CD4-positive, alpha-beta T cell (primary cell): ENCODE measurements at regions not wholly inside any gene's neighbourhood (a gene's known extent, or its start where the extent isn't known, plus 50 kb on each side); places are given as distances from the start of the nearest gene placed in this dataset.
"Not testable (repeated sequence)": the region's sequence is repeated elsewhere in the genome, so short reads cannot be mapped to it uniquely, and the experiment has no call there.

Experiments used
- ATAC-seq: fragments of 200-7000 bp; cut with Tn5 transposase; one replicate; pipeline ENCODE4 v1.10.0; 2022; ENCODE audit warnings: mild to moderate bottlenecking; ENCODE audit not compliant: poor library complexity
- CTCF ChIA-PET: fragments of 350-600 bp; sonication (Branson Sonifier 250); formaldehyde crosslinking; loops from one replicate; lab custom pipeline; 2021; ENCODE audit warnings: antibody characterized with exemption, inconsistent platforms; lab: Charles Lee
- POLR2A ChIA-PET: fragments of 350-600 bp; sonication (Branson Sonifier 250); formaldehyde crosslinking; loops from one replicate; lab custom pipeline; 2021; ENCODE audit warnings: antibody characterized with exemption, inconsistent platforms; lab: Charles Lee
- DNase-seq, 14 experiments: peaks; one replicate each; pipeline ENCODE4 v3.0.0-alpha.2; 2013 to 2020; ENCODE audit warnings: mixed read lengths in 2 of 14
- H3K27ac ChIP-seq, 2 donors: one replicate each; pipeline versions ENCODE4 v1.5.1 to v1.7.0; 2013; ENCODE audit warnings: low read length in 2 of 2, low read depth in 1 of 2, mild to moderate bottlenecking in 1 of 2
- H3K27me3 ChIP-seq, 2 experiments: 1 replicate in 1 of 2; 2 replicates in 1 of 2; pipeline versions ENCODE4 v1.6.1 to v1.7.0; 2013; ENCODE audit warnings: low read length in 2 of 2, control low read depth in 1 of 2, mild to moderate bottlenecking in 1 of 2, moderate library complexity in 1 of 2; ENCODE audit not compliant: insufficient read depth in 2 of 2, control insufficient read depth in 1 of 2
- H3K36me3 ChIP-seq: one replicate; pipeline ENCODE4 v1.6.1; 2013; ENCODE audit warnings: low read length, control low read depth; ENCODE audit not compliant: insufficient read depth
- H3K4me1 ChIP-seq: one replicate; pipeline ENCODE4 v1.6.1; 2013; ENCODE audit warnings: low read length, control low read depth; ENCODE audit not compliant: insufficient read depth
- H3K4me3 ChIP-seq: one replicate; pipeline ENCODE4 v1.5.1; 2013; ENCODE audit warnings: mild to moderate bottlenecking, low read length, moderate library complexity
- H3K9me3 ChIP-seq, 2 experiments: 1 replicate in 1 of 2; 2 replicates in 1 of 2; pipeline versions ENCODE4 v1.6.1 to v1.7.0; 2013; ENCODE audit warnings: low read length in 2 of 2, mild to moderate bottlenecking in 2 of 2, control low read depth in 1 of 2, moderate library complexity in 1 of 2; ENCODE audit not compliant: control insufficient read depth in 1 of 2, insufficient read depth in 1 of 2
- H3K27ac Mint-ChIP-seq: one replicate; pipeline ENCODE4 v1.8.0; 2020; ENCODE audit warnings: mixed read lengths
- H3K27me3 Mint-ChIP-seq: one replicate; pipeline ENCODE4 v1.8.0; 2021; ENCODE audit warnings: mixed read lengths
- H3K36me3 Mint-ChIP-seq: one replicate; pipeline ENCODE4 v1.8.0; 2021; ENCODE audit warnings: low read depth, mixed read lengths
- H3K4me1 Mint-ChIP-seq: one replicate; pipeline ENCODE4 v1.8.0; 2021; ENCODE audit warnings: low read depth, mixed read lengths
- H3K4me3 Mint-ChIP-seq: one replicate; pipeline ENCODE4 v1.8.0; 2020; ENCODE audit warnings: mild to moderate bottlenecking, mixed read lengths
- H3K9me3 Mint-ChIP-seq: one replicate; pipeline ENCODE4 v1.8.0; 2020; ENCODE audit warnings: mixed read lengths
- intact Hi-C, 2 experiments: fragments of 100-400 bp; cut with DNase I in 1 of 2; cut with micrococcal nuclease in 1 of 2; formaldehyde crosslinking; loops; one replicate each; pipeline versions ENCODE4 v1.15.1 to v1.9.0; 2023 to 2025; cut with DNase I, micrococcal nuclease
- TF ChIP-seq, protein P1 (sequence below): fragments of 200-600 bp; IDR thresholded peaks from one replicate; pipeline ENCODE4 v1.8.0; 2022; ENCODE audit warnings: antibody characterized with exemption, mild to moderate bottlenecking

DNA sequence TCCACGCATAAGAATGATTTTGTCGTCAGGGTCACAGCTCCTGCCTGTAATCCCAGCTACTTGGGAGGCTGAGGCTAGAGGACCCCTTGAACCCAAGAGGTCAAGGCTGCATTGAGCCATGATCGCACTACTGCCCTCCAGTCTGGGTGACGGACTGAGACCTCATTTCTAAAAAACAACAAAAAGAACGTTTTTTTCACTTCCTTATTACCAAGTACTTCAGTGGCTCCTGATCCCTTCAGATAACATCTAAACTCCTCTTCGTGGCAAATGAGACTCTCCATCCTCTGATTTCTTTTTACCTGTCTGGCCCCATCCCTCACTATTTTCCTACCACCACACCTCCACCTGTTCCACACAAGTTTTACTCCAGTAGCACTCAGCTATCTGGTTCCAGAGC is 105.4 kb upstream of the TLK1 start:
- Histone ChIP-seq H3K9me3 (no peaks in the 10 kb centered on the region), H3K4me1 (no peaks in the 10 kb centered on the region), H3K27me3 (no peaks in the 10 kb centered on the region), H3K36me3 (no peaks in the 10 kb centered on the region), H3K27ac (no peak overlapping the region), H3K4me3 (no peak overlapping the region)
- Mint-ChIP-seq H3K27me3 (no peaks in the 10 kb centered on the region), H3K9me3 (no peaks in the 10 kb centered on the region), H3K36me3 (no peaks in the 10 kb centered on the region), H3K4me3 (no peak overlapping the region), H3K27ac (no peak overlapping the region), H3K4me1 (peaks cover 1% of the 10 kb centered on the region)
- intact Hi-C loops: no loop called here
- TF ChIP-seq, protein P1, sequence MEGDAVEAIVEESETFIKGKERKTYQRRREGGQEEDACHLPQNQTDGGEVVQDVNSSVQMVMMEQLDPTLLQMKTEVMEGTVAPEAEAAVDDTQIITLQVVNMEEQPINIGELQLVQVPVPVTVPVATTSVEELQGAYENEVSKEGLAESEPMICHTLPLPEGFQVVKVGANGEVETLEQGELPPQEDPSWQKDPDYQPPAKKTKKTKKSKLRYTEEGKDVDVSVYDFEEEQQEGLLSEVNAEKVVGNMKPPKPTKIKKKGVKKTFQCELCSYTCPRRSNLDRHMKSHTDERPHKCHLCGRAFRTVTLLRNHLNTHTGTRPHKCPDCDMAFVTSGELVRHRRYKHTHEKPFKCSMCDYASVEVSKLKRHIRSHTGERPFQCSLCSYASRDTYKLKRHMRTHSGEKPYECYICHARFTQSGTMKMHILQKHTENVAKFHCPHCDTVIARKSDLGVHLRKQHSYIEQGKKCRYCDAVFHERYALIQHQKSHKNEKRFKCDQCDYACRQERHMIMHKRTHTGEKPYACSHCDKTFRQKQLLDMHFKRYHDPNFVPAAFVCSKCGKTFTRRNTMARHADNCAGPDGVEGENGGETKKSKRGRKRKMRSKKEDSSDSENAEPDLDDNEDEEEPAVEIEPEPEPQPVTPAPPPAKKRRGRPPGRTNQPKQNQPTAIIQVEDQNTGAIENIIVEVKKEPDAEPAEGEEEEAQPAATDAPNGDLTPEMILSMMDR: no peak
- ATAC-seq (no peak), DNase-seq (no peak)
- CTCF ChIA-PET: no interaction called here
- POLR2A ChIA-PET: no interaction called here

DNA sequence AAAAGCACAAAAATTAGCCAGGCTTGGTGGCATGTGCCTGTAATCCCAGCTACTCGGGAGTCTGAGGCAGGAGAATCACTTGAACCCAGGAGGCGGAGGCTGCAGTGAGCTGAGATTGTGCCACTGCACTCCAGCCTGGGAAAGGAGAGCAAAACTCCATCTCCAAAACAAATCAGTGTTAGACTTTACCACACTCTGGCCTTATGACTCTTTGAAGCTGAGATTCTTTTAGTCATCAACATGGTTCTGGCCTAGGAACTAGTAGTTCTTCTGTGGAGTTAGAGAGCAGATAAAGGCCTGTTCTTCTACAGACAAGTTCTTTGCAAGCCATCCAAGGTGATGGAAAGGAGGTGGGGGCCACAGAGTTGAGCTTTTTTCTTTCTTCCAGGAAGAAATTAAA is 100.8 kb upstream of the TLK1 start:
- POLR2A ChIA-PET: interaction anchor here (0.6 kb wide), 1 partner anchor 287 kb away, joined by 3 read pairs; no protein-coding TSS in a partner anchor
- H3K4me1 Mint-ChIP-seq: peaks cover 15% of the 10 kb centered on the region
- ATAC-seq, H3K27ac Mint-ChIP-seq, H3K9me3 Mint-ChIP-seq, CTCF ChIA-PET, H3K27me3 ChIP-seq, H3K36me3 Mint-ChIP-seq, DNase-seq, H3K9me3 ChIP-seq, H3K36me3 ChIP-seq, H3K4me3 ChIP-seq, intact Hi-C loops, H3K4me3 Mint-ChIP-seq, H3K27ac ChIP-seq, H3K27me3 Mint-ChIP-seq, H3K4me1 ChIP-seq: not testable (repeated sequence)

DNA sequence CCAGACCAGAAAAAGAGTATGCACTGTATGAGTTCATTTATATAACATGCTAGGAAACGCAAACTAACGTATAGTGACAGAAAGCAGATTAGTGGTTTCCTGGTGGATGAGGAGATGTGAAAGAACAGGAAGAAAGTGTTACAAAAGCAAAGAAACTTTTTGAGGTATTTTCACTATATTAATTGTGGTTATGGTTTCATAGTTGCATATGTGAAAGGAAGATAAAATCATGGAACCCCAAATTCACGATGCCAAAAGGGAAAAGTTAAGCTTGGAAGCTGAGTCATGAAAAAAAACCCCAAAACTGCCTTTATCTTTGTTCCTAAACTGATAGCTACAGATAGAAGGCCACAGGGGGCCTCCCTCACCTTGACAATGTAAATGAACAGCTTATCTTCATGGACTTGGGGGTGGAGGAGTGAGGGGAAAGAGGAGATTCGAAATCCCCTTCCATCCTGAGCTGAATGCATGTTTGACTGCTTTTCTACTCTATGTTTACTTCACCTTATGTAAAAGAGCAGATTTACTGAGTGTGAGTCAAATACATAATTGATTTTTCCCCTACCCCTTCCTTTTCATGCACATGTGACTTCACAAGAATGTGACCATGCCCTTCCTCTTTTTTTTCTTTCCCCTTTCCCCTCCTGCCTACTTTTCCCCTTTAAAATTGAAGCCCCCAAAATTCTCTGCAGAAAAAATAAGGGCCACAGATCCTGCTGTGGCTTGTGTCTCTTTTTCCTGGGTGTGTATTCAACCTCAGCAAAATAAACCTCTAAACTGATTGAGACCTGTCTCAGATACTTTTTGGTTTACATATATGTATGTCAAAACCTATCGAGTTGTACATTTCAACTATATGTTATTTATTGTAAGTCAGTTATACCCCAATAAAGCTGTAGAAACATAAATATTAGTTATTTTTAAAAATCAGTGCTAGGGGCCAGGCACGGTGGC is 100.1 kb upstream of the TLK1 start:
- Mint-ChIP-seq H3K36me3 (no peaks in the 10 kb centered on the region), H3K4me3 (no peak overlapping the region), H3K27me3 (no peaks in the 10 kb centered on the region), H3K9me3 (no peaks in the 10 kb centered on the region), H3K4me1 (peaks cover 15% of the 10 kb centered on the region), H3K27ac (no peak overlapping the region)
- no peak overlapping the region for H3K27ac ChIP-seq
- TF ChIP-seq, protein P1: no peak
- DNase-seq (peak in 3 of 14 experiments; percentile 4 to 35 (median 34)), ATAC-seq (peak; percentile 29)
- H3K36me3 ChIP-seq: no peaks in the 10 kb centered on the region
- POLR2A ChIA-PET: interaction anchor here (0.6 to 1.1 kb wide), 2 partner anchors 12 to 286 kb away, joined by 3 read pairs; no protein-coding TSS in a partner anchor
- H3K4me3 ChIP-seq: no peak overlapping the region
- no peaks in the 10 kb centered on the region for H3K9me3 ChIP-seq
- no peaks in the 10 kb centered on the region for H3K27me3 ChIP-seq
- CTCF ChIA-PET: interaction anchor here (0.5 kb wide), 1 partner anchor 31 kb away, joined by 3 read pairs; no protein-coding TSS in a partner anchor
- intact Hi-C loops: no loop called here
- H3K4me1 ChIP-seq: peaks cover 5% of the 10 kb centered on the region
